Lung (tissue), 11 donors: ENCODE measurements at regions not wholly inside any gene's neighbourhood (a gene's known extent, or its start where the extent isn't known, plus 50 kb on each side); places are given as distances from the start of the nearest gene placed in this dataset.

ENCODE experiments used
- ATAC-seq: fragments of 200-7000 bp; cut with Tn5 transposase; one replicate; pipeline ENCODE4 v1.9.1; 2020; ENCODE audit warnings: moderate number of reproducible peaks; ENCODE audit not compliant: insufficient read depth, low FRiP score
- DNase-seq, 3 donors: peaks; one replicate each; pipeline ENCODE4 v3.0.0-alpha.2; 2013 to 2017
- H3K27ac ChIP-seq, 2 donors: one replicate each; pipeline ENCODE4 v1.5.1; 2013; ENCODE audit warnings: mild to moderate bottlenecking in 2 of 2, moderate library complexity in 2 of 2, control low read depth in 1 of 2, inconsistent platforms in 1 of 2, low read depth in 1 of 2, low read length in 1 of 2
- H3K27me3 ChIP-seq, 3 donors: one replicate each; pipeline ENCODE4 v1.5.1; 2013; ENCODE audit warnings: low read length in 2 of 3; ENCODE audit not compliant: control insufficient read depth in 3 of 3, insufficient read depth in 3 of 3
- H3K36me3 ChIP-seq, 4 donors: one replicate each; pipeline ENCODE4 v1.5.1; 2013; ENCODE audit warnings: low read length in 4 of 4, mild to moderate bottlenecking in 1 of 4, moderate library complexity in 1 of 4; ENCODE audit not compliant: control insufficient read depth in 4 of 4, insufficient read depth in 4 of 4
- H3K4me1 ChIP-seq, 5 donors: one replicate each; pipeline ENCODE4 v1.5.1; 2013; ENCODE audit warnings: low read length in 5 of 5, mild to moderate bottlenecking in 2 of 5, moderate library complexity in 1 of 5; ENCODE audit not compliant: control insufficient read depth in 5 of 5, insufficient read depth in 5 of 5
- H3K4me3 ChIP-seq: one replicate; pipeline ENCODE4 v1.5.1; 2013; ENCODE audit warnings: mild to moderate bottlenecking, control low read depth, moderate library complexity
- H3K9ac ChIP-seq, 2 donors: one replicate each; pipeline ENCODE4 v1.5.1; 2013; ENCODE audit warnings: low read length in 2 of 2, control low read depth in 1 of 2; ENCODE audit not compliant: insufficient read depth in 1 of 2
- H3K9me3 ChIP-seq, 4 donors: one replicate each; pipeline ENCODE4 v1.5.1; 2013; ENCODE audit warnings: low read length in 3 of 4, mild to moderate bottlenecking in 1 of 4, moderate library complexity in 1 of 4; ENCODE audit not compliant: control insufficient read depth in 4 of 4, insufficient read depth in 3 of 4
- WGBS, 2 donors: extraction: QIAGEN DNeasy Blood & Tissue Kit; methylation state at CpG; one replicate each; pipeline ENCODE4 v1.1.7; 2013; 5-methylcytosine and 5-hydroxymethylcytosine counted together
- TF ChIP-seq, protein P1 (sequence below): IDR thresholded peaks from 2 replicates; pipeline ENCODE4 v1.5.1; 2012; ENCODE audit warnings: mild to moderate bottlenecking; ENCODE audit errors: control extremely low read depth, extremely low read depth
- donor health status: control.
- donor health status: control.
- donor health status: Bipolar disorder and iron deficiency.
- donor health status: healthy.
- donor health status: DM: yes; HTN: yes; CAD: no.

DNA sequence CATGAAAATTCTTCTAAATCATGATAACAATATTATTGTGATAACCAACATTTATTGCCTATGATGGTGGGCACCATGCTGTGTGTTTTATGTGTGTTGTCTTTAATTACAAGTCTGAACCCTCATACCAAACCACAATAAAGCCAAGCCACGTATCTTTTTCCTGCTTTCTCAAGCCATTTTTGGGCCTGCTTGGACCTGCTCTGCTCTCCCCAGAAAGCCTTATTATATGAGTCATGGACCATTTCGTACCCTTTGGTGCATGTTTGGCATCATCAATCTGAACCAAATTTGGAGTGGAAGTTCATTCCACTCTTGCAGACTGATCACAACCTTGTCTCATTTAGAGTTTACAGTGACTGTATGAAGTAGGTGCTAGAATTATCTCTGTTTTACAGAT lies 87.3 kb upstream of the CD53 start:
- H3K4me1 ChIP-seq: no peaks in the 10 kb centered on the region
- TF ChIP-seq, protein P1, sequence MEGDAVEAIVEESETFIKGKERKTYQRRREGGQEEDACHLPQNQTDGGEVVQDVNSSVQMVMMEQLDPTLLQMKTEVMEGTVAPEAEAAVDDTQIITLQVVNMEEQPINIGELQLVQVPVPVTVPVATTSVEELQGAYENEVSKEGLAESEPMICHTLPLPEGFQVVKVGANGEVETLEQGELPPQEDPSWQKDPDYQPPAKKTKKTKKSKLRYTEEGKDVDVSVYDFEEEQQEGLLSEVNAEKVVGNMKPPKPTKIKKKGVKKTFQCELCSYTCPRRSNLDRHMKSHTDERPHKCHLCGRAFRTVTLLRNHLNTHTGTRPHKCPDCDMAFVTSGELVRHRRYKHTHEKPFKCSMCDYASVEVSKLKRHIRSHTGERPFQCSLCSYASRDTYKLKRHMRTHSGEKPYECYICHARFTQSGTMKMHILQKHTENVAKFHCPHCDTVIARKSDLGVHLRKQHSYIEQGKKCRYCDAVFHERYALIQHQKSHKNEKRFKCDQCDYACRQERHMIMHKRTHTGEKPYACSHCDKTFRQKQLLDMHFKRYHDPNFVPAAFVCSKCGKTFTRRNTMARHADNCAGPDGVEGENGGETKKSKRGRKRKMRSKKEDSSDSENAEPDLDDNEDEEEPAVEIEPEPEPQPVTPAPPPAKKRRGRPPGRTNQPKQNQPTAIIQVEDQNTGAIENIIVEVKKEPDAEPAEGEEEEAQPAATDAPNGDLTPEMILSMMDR: no peak
- WGBS, 2 donors: 46 to 58% methylated on average over 2 of the region's 2 CpGs
- H3K27ac ChIP-seq: no peak overlapping the region
- peaks cover 0 to 7% (median 2%) of the 10 kb centered on the region in 4 donors for H3K9me3 ChIP-seq
- no peak overlapping the region for H3K9ac ChIP-seq
- H3K36me3 ChIP-seq: no peaks in the 10 kb centered on the region
- no peak for DNase-seq
- H3K4me3 ChIP-seq: no peak overlapping the region
- H3K27me3 ChIP-seq: no peaks in the 10 kb centered on the region
- ATAC-seq: no peak

DNA sequence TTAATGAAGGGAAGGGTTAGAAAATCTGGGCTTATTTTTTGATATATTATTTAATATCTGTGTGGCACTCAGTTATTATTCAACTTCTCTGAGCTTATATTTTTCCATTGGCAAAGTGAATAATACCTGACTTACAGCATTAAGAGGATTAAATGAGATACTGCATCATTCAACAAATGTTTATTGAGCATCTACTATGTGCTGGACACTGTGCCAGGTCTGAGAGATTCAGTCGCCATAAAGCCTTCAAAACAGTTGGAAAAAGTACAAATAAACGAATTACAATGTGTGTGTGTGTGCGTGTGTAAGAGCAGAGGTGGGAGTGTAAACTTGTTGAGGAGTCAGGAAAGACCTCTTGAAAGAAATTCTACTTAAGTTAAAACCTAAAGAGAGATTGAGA lies 87.9 kb upstream of the CD53 start:
- WGBS, 2 donors: 61 to 74% methylated on average over 3 of the region's 3 CpGs
- H3K36me3 ChIP-seq: no peaks in the 10 kb centered on the region
- DNase-seq: no peak

DNA sequence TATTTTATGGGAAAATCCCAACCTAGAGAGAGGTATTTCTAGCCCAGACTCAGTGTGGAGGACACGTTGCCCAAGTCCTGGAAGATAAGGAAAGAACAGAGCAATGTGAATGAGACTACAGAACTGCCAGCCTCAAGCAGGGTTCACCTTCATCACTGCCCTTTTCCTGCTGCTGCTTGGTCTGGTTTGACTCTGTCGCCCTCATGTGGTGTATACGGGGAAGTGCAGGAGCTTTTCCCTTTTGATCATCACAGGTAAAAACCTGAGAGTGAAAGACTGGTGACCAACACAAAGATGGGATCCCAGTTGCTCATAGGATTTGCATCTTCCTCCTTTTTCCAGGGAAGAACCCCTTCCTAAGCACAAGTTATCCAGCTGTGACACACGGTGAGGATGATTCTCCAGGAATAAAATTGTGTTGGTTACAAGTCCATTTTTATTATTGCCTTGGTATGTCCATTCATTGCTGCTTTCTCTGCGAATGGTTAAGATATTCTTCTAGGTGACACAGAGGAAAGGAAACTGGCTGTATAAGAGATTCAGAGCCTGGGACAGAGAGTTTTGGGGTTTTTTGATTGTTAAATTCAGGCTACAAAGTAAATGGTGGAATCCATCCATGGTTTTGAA lies 89.5 kb upstream of the CD53 start:
- TF ChIP-seq, protein P1: peak; percentile 94
- Histone ChIP-seq H3K9me3 (peaks cover 0 to 7% (median 0%) of the 10 kb centered on the region in 4 donors), H3K27me3 (peaks cover 0 to 4% (median 2%) of the 10 kb centered on the region in 3 donors), H3K9ac (no peak overlapping the region), H3K4me3 (no peak overlapping the region), H3K36me3 (no peaks in the 10 kb centered on the region), H3K27ac (no peak overlapping the region), H3K4me1 (no peaks in the 10 kb centered on the region)
- peak in 2 of 3 donors; percentile 43 to 63 for DNase-seq
- WGBS, 2 donors: 4 to 22% methylated on average over 5 of the region's 5 CpGs
- ATAC-seq: peak; percentile 74

More for the DNA sequence above, 87.9 kb upstream of the CD53 start:
- Histone ChIP-seq H3K4me1 (no peaks in the 10 kb centered on the region), H3K9ac (no peak overlapping the region), H3K27me3 (no peaks in the 10 kb centered on the region), H3K9me3 (peaks cover 0 to 7% (median 2%) of the 10 kb centered on the region in 4 donors), H3K27ac (no peak overlapping the region), H3K4me3 (no peak overlapping the region)
- no peak for ATAC-seq
- TF ChIP-seq, protein P1: no peak

DNA sequence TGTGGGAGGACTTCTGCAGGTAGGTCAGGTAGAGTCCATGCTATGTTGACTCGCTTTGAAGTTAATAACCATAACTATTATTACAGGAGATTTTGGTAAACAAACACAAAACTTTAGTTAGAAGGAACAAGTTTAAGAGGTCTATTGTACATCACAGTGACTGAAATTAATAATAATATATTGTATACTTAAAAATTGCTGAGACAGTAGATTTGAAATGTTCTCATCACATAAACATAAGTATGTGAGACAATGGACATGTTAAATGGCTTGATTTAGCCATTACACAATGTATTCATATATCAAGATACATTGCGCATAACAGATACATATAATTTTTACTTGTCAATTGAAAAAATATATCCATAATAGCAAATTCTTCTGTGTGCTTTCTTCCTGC lies 91.4 kb upstream of the CD53 start:
- no peaks in the 10 kb centered on the region for H3K9me3 ChIP-seq
- no peak for ATAC-seq

More for the DNA sequence above, 91.4 kb upstream of the CD53 start:
- DNase-seq: no peak
- WGBS, 2 donors: 89 to 93% methylated on average over 2 of the region's 2 CpGs
- Histone ChIP-seq H3K9ac (no peak overlapping the region), H3K4me1 (peaks cover 0 to 15% (median 0%) of the 10 kb centered on the region in 5 donors), H3K27me3 (peaks cover 0 to 4% (median 2%) of the 10 kb centered on the region in 3 donors), H3K36me3 (no peaks in the 10 kb centered on the region), H3K27ac (no peak overlapping the region), H3K4me3 (no peak overlapping the region)
- TF ChIP-seq, protein P1: no peak
